HG03457 (cell line): ENCODE measurements at regions not wholly inside any gene's neighbourhood (a gene's known extent, or its start where the extent isn't known, plus 50 kb on each side); places are given as distances from the start of the nearest gene placed in this dataset.

Experiments
- ATAC-seq: cut with Tn5 transposase; IDR thresholded peaks from one replicate; pipeline ENCODE4 v1.9.1; 2021; ENCODE audit warnings: moderate number of reproducible peaks; ENCODE audit not compliant: unreplicated experiment

DNA sequence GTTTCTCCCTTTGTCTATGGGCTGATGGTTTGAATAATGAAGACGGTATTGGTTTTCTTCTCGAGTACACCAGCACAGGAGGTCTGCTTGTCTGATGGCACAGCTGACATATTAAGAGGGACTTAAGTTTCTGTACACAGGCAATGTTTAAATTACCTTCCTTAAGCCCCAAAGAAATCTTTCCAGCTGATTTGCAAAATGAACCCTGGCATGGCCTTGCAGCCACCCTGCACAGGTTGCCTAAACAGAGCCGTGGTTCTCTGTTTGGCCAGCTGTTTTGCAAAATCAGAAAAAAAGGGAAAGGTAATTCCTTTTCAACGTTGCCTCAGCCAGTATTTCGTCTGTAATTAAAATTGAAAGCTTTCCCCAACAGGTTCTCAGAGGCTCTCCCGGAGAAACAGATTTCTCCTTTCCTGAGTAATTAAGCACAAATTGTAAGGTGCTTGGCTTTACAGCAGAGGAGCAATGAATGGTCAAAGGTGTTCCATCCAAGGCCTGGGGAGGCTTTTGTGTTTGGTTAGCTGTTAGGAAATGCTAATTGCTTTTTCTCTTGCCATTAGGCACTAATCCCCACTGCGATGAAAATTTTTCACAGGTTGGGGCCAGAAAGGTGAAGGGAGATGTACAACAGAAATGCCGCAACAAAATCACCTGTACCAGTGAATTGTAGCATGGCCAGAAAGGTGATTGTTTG, 138.9 kb downstream of the RASEF start:
- no peak for ATAC-seq
